HG02571 (cell line): ENCODE measurements at regions not wholly inside any gene's neighbourhood (a gene's known extent, or its start where the extent isn't known, plus 50 kb on each side); places are given as distances from the start of the nearest gene placed in this dataset.

Experiments
- ATAC-seq: cut with Tn5 transposase; IDR thresholded peaks from one replicate; pipeline ENCODE4 v1.9.1; 2021; ENCODE audit warnings: mild to moderate bottlenecking, moderate library complexity; ENCODE audit not compliant: unreplicated experiment

- no peak for ATAC-seq
These were observed 401.3 kb upstream of the PIK3C3 start for GRCh38 chr18:41553716-41554115.

GRCh38 chr18:41548521-41549260, 406.3 kb upstream of the PIK3C3 start:
- ATAC-seq, result no peak

GRCh38 chr18:41545091-41545888, 409.7 kb upstream of the PIK3C3 start:
- no peak for ATAC-seq

- ATAC-seq, result no peak
These were observed 411.2 kb upstream of the PIK3C3 start for GRCh38 chr18:41543815-41544214.

GRCh38 chr18:41540237-41540871, 414.7 kb upstream of the PIK3C3 start:
- no peak for ATAC-seq

GRCh38 chr18:41538751-41539150, 416.3 kb upstream of the PIK3C3 start:
- ATAC-seq, result no peak

GRCh38 chr18:41537666-41538065, 417.4 kb upstream of the PIK3C3 start:
- no peak for ATAC-seq

- ATAC-seq, result no peak
These were observed 422.5 kb upstream of the PIK3C3 start for GRCh38 chr18:41532344-41533086.

- ATAC-seq, result no peak
These were observed 424.1 kb upstream of the PIK3C3 start for GRCh38 chr18:41530970-41531369.

GRCh38 chr18:41529093-41529492, 425.9 kb upstream of the PIK3C3 start:
- ATAC-seq, result no peak

GRCh38 chr18:41526054-41526453, 429.0 kb upstream of the PIK3C3 start:
- ATAC-seq, result no peak

GRCh38 chr18:41524674-41525470, 430.2 kb upstream of the PIK3C3 start:
- no peak for ATAC-seq

- no peak for ATAC-seq
These were observed 437.9 kb upstream of the PIK3C3 start for GRCh38 chr18:41517142-41517541.

- ATAC-seq, result no peak
These were observed 441.6 kb upstream of the PIK3C3 start for GRCh38 chr18:41513438-41513837.

GRCh38 chr18:41504316-41504715, 450.7 kb upstream of the PIK3C3 start:
- no peak for ATAC-seq

GRCh38 chr18:41501848-41502247, 453.2 kb upstream of the PIK3C3 start:
- ATAC-seq, result no peak

- no peak for ATAC-seq
These were observed 455.7 kb upstream of the PIK3C3 start for GRCh38 chr18:41499345-41499744.

- no peak for ATAC-seq
These were observed 464.2 kb upstream of the PIK3C3 start for GRCh38 chr18:41490861-41491260.

- no peak for ATAC-seq
These were observed 468.5 kb upstream of the PIK3C3 start for GRCh38 chr18:41486575-41486974.

GRCh38 chr18:41484069-41484468, 471.0 kb upstream of the PIK3C3 start:
- ATAC-seq, result no peak
